HPDE6-E6E7 (cell line): ENCODE measurements at regions not wholly inside any gene's neighbourhood (a gene's known extent, or its start where the extent isn't known, plus 50 kb on each side); places are given as distances from the start of the nearest gene placed in this dataset.

Experiments used
- DNase-seq: peaks from one replicate; pipeline ENCODE4 v3.0.0; 2011; ENCODE audit warnings: missing footprints; ENCODE audit errors: extremely low spot score

DNA sequence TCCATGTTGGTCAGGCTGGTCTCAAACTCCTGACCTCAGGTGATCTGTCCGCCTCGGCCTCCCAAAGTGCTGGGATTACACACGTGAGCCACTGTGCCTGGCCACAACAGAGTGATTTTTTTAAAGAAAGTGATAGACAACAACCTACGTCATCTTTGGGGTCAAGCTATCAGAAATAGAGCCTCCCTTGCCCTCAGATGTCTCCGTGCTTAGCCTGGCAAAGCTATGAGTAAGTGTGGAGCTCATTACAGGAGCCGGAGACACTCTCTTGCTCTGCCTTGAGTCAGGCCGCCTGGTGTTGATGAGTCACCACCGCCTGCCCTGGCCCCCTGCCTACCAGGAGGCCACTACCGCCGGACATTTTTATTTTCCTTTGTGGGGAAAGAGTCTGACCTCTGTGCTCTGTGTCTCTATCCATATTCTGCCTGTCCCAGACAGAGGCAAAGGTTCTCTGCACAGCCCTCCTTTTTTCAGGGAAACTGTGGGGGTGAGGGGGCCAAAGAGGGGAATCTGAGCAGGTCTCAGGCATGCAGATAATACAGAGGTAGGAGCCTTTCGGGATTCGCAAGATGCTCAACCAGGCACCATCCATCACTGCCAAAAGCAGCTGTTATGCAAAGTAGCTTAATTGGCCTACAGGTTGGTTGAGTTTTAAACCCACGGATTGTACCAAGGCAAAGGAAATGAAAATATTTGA, 123.7 kb upstream of the CPEB4 start:
- DNase-seq = peak; percentile 96

DNA sequence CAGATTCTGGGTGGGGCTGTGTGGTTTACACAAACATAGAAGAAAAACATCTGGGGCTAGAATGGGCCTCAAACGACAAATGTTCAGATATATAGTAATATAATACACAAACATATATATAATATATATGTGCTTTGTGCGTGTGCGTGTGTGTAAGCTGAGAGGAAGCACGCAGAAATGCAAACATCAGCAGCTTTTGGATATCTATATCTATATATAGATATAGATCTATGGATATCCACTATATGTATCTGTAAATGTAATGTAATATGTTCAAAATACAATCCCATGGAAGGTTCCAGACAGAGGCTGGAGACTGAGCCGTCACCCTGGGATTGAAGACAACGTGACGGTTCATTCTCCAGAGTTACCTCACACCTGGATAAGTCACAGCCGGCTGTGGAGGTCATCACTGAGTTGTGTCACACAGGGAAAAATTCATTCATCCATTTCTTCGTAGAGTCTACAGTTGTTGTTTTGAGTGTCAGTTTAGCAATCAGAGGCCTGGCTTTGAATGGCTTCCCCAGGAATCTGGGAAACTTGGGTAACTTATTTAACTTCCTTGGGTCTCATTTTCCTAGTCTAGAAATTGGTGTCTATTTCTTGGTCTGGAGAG, 123.0 kb upstream of the CPEB4 start:
- no peak for DNase-seq

DNA sequence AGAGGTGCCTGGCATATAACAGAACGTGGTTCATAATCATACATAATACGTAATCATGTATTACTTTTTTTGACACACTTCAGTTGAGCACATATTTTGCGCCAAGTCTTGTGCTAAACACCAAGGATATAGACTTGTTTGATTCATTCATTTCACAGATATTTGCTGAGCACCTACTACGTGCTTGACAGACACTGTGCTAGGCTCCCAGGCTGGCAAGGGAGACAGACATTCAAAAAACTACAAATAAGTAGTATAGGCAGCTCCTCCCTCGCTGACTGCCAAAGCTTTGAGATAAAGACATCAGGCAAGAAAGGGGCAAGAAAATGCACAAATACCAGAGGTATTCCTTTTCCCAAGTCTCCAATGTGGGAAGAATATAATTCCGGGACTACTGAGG, 122.5 kb upstream of the CPEB4 start:
- no peak for DNase-seq

DNA sequence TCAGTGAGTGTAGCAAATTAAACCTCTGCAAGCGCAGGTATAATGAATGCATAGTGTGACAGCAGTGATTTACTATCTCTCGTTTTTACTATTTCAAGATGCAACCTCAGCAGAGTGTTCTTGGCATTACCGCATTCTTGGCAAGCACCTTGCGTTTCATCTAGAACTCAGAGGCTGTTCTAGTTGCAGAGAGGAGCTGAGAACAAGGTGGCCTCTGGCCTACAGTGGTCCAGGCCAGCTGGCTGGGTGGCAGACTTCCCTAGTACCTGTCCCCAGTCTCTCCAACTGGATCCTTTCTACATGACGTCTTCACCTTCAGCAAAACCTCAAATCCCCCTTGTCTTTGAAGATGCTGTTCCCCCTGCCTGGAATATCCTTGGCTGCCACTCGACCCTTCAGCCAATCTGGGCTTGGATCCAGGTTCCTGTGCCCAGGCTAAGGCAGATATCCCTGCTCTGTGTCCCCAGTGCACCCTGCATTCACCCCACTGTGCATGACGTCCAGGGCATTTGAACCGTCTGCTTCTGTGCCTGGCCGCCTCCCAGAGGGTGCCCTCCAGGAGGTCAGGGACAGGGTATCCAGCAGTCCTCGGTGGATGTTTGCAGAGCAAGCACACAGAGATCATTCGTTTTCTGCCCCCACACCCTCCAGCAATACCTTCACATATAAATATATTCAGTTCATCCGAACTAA, 120.4 kb upstream of the CPEB4 start:
- DNase-seq = no peak

DNA sequence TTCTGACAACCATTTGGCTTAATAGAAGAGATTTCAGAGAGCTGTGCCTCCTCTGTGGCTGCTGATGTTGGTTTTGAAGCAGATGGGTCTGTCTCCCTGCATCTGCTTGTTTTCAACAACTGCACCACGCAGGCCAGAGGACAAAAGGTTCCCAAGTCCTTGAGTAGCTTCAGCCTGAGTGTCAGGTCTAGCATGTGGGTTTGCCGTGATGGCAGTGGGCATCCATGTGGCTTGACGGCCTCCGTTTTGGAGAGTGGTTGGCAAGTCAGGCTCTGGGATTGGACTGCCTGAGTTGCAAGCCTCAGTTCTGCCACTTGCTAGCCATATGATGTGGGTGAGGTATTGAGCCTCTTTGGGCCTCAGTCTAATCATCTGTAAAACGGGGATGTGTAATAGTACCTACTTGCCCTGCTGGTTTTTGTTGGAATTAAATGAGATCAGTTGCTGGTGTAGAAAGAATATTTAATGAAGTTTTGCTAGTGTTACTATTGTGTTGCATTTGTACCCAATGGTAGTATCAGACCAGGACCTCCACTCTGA, 119.8 kb upstream of the CPEB4 start:
- no peak for DNase-seq

DNA sequence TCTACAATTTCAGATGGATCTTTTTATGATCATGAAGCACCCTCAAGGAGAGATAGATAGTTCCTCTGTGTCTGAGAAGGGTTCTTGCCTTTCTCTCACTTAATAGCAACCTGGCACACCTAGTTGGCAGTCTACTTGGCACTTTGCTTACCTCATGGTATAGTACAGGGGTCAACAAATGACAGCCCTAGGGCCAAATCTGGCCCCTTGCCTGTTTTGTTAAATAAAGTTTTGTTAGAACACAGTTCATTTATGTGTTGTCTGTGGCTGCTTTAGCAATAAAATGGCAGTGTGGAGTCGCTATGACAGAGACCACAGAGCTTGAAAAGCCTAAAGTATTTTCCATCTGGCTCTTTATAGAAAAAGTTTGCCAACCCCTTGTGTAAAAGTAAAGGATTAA, 119.3 kb upstream of the CPEB4 start:
- DNase-seq = no peak

DNA sequence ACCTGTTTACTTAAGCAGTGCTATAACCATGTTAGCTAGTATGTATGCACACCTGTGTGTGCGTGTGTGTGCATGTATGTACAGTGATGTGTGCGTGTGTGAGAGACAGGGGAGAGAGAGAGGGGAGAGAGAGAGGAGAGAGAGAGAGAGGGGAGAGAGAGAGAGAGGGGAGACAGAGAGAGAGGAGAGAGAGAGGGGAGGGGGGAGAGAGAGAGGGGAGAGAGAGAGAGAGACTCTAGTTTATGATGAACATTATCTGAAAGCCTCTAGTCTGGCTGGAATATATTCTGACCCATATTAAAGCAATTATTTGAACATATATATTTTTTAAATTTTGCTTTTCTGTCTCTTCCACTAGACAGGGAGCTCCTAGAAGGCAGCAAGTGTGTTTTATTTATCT, 117.5 kb upstream of the CPEB4 start:
- no peak for DNase-seq

DNA sequence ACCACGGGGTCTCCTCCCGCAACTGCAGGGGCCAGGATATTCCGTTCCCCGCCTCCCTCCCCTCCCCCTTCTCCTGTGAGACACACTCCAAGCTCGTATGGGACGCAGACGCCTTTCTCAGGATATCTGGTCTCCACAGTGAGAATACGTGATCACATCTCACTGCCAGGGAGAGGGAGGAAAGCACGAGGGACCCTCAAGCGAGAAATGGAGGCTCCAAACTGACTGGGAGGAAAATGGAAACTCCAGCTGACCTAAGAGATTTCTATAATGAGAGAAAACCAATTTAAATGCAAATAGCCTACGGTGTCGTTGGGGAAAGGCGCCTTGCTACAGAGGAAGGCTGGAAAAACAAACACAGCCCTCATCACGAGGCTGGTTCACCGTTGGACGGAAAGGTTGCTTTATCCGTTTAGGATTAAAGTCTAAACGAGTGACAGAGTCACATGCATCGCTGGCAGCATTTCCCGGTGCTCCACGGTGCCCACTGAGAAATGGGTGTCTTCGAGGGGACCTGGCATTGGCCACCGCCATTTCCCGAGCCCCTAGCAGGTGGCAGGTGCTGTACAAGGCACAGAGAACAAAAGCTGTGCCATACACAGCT, 116.9 kb upstream of the CPEB4 start:
- DNase-seq = no peak

DNA sequence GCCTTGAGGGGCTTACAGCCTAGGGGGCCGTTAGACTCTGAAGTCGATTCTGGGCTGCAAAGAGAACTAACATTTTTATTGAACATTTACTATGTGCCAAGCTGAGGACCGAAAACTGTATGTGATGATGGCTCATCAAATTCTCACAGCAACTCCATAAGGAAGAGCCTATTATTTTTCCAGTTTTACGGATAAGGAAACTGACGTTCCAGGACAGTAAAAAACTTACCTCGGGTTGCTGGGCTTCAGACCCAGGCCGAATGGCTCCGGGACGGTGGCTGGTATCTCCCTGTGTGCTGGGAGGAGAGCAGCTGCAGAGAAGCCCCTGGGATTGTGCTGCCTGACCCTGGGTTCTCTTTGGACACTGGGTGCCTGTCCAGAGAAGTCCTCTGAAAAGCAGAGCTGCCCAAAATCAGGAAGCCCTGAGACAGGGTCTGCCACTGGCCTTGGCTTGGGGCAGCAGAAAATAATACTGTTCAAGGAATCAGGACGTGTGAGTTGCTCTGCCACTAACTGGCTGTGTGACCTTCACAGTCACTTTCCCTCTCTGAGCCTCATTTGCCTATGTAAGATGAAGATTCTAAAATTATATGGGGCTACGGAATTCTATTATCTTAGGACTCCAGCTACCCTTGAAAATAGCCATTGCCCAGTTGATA, 116.3 kb upstream of the CPEB4 start:
- DNase-seq = no peak

DNA sequence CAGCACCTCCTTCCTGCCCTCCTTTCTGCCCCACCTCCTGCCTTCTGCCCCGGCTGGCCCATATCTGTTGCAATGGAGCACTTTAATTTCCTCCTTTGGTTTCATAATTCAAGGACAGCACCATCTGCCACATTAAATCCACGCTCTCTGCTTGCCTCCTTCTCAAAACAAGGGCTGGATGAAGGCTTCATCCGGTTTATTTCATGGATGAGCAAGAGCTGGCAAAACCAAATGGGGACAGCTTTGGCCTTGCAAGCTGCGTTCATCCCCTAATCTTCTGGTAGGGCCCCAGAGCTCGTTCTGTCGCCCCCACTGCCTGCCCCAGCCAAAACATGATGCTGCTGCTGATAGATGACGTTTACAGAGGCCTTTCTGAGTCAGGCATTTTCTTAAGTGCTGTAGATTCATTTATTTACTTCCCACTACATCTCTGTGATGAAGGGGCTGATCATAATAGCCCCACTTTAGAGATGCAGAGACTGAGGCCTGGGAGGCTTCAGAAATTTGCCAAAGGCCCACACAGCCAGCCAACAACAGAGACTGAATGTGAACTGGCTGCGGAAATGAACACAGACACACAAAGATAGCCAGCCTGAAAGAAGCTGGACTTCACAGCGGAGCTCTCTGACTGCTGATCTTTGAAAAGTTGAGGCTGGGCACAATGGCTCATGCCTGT, 115.6 kb upstream of the CPEB4 start:
- no peak for DNase-seq

DNA sequence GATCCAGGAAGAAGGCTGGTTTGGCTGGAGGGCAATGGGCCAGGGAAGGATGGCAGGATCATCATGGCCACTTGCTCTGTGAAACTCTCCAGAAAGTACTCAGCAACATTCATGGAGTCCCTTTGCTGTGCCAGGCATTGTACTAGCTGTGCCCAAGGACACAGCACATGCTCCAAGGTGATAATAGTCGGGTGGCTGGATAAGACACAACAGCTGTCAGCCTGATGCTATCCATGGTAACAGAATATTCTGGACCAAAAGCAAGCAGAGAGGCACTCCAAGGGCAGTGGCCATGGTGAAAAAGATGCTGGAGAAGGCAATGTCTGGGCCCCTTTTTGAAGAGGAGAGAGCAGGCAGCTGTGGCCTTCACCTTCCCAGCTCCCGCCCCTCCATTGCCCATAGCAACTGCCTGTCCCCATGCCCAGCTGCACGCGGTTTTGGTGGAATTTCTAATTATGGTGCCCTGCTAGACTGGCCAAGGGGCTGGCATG, 113.8 kb upstream of the CPEB4 start:
- no peak for DNase-seq

DNA sequence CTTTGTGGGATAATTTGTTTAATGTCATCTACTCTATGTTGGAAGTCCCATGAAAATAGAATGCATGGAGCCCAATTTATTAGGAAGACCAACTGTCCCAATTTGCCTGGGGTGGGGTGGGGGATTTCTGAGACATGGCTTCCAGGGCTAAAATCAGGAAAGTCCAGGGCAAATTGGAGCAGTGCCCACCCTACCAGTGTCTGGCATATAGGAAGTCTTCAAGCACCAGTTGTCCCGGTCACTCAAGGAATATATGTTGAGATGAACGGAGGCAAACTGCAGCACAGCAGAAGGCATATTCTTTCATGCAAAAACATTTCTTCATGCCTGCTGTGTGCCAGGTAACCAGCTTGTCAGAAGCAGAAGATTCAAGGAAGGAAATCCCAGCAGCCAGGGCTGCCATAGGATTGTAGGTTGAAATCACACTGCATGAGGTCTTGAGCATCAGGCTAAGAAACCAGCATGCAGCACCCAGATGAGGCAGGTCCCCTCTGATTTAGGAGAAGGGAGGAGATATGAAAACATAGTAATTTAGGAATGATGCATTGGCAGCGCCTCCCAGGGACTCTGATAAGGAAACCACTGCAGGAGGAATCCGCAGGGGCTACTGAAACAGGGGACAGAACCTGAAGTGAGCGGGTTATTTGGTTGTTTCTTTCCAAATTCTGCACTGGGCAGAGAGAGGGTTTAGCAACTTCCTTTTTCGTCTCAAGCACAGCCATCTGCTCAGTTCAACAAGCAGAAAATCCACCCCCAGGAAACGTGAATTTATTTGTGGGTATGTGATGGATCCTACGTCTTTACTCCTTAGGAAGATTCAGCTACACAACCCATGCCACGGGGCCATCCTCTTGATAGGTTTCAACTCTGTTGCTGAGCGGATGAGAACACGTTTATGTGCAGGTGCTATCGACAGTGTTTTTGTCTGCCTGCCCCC, 112.6 kb upstream of the CPEB4 start:
- DNase-seq = no peak

DNA sequence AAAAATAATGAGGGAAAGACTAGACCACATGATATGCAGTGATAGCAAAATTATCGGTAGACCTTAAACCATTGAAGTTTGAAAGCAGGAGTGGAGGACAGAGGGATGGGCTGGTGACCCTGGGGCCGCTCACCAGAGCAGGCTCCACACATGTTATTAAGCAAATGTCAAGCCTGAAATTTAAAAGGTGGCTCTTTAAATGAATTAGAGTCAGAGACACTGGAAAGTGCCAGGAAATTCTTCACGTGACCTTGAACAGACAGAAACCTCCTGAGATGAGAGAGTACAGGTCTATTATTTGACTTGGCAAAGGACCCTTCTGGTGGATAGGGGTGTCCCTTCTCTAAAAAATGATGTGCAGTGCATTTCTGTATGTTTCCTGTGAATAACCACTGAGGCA, 111.0 kb upstream of the CPEB4 start:
- no peak for DNase-seq

DNA sequence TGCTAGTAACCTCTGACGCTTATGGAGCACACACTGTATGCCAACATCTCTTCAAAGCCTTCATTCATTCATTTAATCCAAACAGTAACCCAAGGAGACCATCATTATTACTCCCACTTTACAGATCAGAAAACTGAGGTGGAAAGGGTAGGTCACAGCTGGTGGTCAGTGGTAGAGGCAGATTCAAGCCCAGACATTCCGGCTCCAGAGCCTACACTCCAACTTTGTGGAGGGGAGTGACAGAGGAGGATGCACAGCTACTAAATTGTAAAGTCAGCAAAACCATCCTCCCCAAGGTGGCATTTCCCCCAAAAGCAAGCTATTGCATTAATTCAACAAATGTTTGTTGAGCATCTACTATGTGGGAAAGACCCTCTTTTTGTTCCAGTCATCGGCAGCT, 110.5 kb upstream of the CPEB4 start:
- no peak for DNase-seq

DNA sequence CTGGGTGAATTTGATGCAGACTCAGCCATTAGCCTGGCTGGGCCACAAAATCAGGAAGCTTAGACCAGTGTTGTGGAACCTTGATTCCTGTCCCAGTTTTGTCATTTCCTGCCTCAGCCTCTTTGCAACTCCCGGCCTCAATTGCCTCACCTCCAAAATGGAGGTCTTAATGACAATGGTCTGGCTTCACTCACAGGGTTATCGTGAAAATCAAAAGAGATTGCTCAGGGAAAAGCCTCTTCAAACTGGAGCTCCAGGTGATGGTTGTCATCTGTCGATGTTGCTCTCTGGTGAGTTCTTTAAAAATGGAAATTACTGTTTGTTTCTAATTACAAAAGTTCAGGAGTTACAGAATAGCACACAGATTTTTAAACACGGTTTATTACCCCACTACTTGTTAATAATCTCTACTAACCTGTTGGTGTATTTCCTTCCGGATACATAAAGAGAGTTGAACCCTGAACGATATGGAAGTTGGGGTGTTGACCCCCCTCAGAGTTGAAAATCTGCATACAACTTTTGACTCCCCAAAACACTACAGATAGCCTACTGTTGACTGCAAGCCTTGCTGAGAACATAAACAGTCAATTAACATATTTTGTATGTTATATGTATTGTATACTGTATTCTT, 109.9 kb upstream of the CPEB4 start:
- no peak for DNase-seq

DNA sequence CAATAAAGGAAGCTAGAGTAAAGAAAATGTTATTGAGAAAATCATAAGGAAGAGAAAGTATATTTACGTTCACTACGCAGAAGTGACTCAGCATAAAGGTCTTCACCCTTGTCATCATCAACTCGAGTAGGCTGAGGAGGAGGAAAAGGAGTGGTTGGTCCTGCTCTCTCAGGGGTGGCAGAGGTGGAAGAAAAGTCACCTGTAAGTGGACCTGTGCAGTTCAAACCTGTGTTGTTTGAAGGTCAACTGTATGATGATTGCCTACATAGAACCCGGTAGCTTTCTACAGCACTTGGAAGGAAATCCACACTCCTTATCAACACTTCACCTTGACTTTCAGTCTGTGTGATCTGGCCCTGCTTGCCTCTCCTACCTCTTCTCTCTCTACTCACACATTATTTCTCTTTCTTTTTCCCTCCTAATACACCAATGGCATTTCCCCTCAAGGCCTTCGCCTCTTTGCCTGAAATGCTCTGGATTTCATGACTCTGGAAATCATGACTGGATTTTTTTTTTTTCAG, 109.3 kb upstream of the CPEB4 start:
- no peak for DNase-seq

DNA sequence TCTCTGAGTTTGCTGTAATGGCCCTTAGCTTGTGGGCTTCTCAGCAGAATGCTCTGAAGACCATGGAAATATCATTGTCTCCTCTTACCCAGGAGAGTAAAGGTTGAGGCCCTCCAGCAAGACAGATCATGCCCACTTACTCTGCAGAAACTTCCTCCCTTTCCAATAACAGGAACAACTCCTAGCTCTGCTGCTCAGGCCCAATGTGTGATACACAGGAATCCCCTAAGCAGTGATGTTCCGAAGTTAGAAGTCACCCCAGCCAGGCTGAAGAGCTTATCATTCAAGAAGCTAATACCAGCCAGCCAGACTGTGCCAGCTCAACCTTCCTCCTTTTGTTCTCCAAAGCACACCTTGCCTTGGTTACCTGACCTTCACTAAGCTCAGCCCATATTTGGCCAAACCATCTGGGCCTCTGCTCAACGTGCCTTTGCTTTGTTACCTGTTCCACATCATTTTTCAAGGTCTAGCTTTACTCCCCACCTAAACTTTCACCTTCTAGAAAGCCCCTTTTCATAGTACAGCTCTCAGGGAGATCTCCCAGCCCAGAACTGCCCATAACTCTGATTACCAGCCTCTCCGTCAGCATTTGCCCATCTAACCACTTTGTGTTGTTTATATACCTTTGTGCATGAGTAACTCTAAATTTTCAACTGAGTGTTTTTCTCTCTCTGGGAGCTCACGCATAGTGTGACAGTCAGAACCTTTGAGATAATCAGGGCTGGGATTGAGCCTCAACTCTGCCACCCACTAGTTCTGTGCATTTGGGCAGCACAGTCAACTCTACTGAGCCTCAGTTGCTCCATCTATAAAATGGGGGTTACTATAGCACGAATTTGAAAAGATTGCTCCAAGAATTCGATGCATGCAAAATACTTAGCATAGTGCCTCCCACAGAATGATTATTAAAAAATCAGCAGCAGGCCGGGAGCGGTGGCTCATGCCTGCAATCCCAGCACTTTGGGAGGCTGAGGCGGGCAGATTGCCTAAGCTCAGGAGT, 107.6 kb upstream of the CPEB4 start:
- DNase-seq = no peak

DNA sequence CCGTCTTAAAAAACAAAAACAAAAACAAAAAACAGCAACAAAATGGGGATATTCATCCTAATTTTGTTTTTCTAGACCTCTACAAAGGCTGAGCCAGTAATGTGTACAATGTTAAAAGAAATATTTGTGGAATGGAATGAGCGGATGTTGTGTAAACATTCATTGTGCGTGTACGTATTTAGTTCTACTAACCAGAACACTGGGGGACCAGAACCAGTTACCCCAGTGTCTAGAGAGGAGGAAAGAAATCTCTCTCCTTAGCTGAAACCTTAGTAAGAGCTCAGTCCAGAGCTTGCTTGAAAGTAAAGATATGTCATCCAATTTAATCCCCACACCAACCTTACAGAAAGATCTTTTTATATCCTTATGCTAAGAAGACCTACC, 106.7 kb upstream of the CPEB4 start:
- DNase-seq = no peak
